ENCODE measurements at regions not wholly inside any gene's neighbourhood (a gene's known extent, or its start where the extent isn't known, plus 50 kb on each side); places are given as distances from the start of the nearest gene placed in this dataset.
"Not testable (repeated sequence)": the region's sequence is repeated elsewhere in the genome, so short reads cannot be mapped to it uniquely, and the experiment has no call there.

DNA sequence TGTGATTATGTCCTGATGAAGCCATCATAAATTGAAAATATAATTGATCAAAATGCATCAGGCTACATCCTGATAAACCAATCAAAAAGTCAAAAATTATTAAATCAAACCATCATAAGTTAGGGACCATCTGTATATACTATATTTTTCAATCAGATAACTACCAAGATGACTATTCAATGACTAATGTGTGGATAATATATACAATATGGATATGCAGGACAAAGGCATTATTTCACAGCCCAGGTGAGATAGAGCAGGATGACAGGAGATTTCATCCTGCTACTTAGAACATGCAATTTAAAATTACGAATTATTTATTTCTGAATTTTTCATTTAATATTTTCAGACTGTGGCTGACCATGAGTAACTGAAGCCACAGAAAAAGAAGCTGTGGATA is 137.3 kb upstream of the GNAI1 start:
- Mint-ChIP-seq H3K4me1 (ENCODE audit: low read depth) (no peaks in the 10 kb centered on the region), H3K27me3 (no peaks in the 10 kb centered on the region), H3K27ac (no peak overlapping the region), H3K4me3 (no peak overlapping the region), H3K9me3 (no peaks in the 10 kb centered on the region), H3K36me3 (ENCODE audit: low read depth) (no peaks in the 10 kb centered on the region)
- intact Hi-C loops (cut with micrococcal nuclease): no loop called here

DNA sequence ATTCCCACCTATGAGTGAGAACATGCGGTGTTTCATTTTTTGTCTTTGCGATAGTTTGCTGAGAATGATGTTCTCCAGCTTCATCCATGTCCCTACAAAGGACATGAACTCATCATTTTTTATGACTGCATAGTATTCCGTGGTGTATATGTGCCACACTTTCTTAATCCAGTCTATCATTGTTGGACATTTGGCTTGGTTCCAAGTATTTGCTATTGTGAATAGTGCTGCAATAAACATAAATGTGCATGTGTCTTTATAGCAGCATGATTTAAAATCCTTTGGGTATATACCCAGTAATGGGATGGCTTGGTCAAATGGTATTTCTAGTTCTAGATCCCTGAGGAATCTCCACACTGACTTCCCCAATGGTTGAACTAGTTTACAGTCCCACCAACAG is 138.9 kb upstream of the GNAI1 start:
- H3K4me3 Mint-ChIP-seq; H3K4me1 Mint-ChIP-seq (ENCODE audit: low read depth); H3K27ac Mint-ChIP-seq; intact Hi-C loops (cut with micrococcal nuclease); H3K27me3 Mint-ChIP-seq; H3K36me3 Mint-ChIP-seq (ENCODE audit: low read depth); H3K9me3 Mint-ChIP-seq: not testable (repeated sequence)

DNA sequence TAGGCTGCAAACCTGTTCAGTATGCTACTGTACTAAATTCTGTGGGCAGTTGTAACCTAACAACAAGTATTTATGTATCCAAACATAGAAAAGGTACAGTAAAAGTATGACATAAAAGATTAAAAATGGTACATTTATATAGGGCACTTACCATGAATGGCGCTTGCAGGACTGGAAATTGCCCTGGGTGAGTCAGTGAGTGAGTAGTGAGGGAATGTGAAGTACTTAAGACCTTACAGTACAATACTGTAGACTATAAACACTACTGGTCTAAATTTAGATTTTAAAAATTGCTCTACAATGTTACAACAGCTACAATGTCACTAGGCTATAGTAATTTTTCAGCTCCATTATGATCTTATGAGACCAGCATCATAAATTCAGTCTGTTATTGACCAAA is 146.0 kb upstream of the GNAI1 start:
- no peaks in the 10 kb centered on the region for H3K36me3 Mint-ChIP-seq (ENCODE audit: low read depth)
- intact Hi-C loops (cut with micrococcal nuclease): no loop called here
- H3K27ac Mint-ChIP-seq: no peak overlapping the region
- H3K9me3 Mint-ChIP-seq: no peaks in the 10 kb centered on the region
- no peaks in the 10 kb centered on the region for H3K4me1 Mint-ChIP-seq (ENCODE audit: low read depth)
- no peaks in the 10 kb centered on the region for H3K27me3 Mint-ChIP-seq
- no peak overlapping the region for H3K4me3 Mint-ChIP-seq

- no peaks in the 10 kb centered on the region for H3K4me1 Mint-ChIP-seq (ENCODE audit: low read depth)
- no peak overlapping the region for H3K27ac Mint-ChIP-seq
- H3K36me3 Mint-ChIP-seq (ENCODE audit: low read depth): no peaks in the 10 kb centered on the region
- no peak overlapping the region for H3K4me3 Mint-ChIP-seq
- no peaks in the 10 kb centered on the region for H3K27me3 Mint-ChIP-seq
- H3K9me3 Mint-ChIP-seq: no peaks in the 10 kb centered on the region
- intact Hi-C loops (cut with micrococcal nuclease): no loop called here
Measured at GRCh38 chr7:79984210-79984609, 150.4 kb upstream of the GNAI1 start.

DNA sequence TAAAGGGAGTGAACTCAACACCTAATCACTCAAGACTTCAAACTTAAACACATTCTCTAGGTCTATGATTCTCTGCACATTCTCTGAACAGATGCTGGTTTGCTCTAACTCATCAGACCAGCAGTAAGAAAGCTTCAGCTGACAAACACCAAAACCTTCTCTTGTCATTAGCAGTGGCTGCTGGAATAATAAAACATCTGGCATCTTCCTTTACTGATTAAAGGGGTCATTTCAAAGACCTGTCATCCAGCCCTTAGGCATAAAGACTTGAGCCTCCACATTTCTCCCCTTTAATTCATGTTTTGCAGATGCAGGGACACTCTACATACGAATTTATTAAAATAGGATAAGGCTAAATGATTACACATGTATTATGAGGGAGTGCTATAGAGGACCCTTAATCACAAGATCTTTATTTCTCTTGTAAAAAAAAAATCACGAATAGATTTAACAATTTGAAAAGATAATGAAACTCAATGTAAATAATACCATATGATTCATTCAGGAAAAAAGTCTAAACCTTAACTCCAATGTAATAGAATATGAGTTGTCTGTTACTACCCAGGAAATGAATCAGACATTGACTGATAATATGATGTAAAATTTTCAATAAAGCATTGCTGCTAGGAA is 152.4 kb upstream of the GNAI1 start:
- no peaks in the 10 kb centered on the region for H3K4me1 Mint-ChIP-seq (ENCODE audit: low read depth)
- no peaks in the 10 kb centered on the region for H3K36me3 Mint-ChIP-seq (ENCODE audit: low read depth)
- H3K27ac Mint-ChIP-seq: no peak overlapping the region
- H3K4me3 Mint-ChIP-seq: no peak overlapping the region
- peaks cover 12% of the 10 kb centered on the region for H3K9me3 Mint-ChIP-seq
- intact Hi-C loops (cut with micrococcal nuclease): no loop called here
- no peaks in the 10 kb centered on the region for H3K27me3 Mint-ChIP-seq

- Mint-ChIP-seq H3K36me3 (ENCODE audit: low read depth) (no peaks in the 10 kb centered on the region), H3K27me3 (no peaks in the 10 kb centered on the region), H3K27ac (no peak overlapping the region), H3K4me3 (no peak overlapping the region), H3K4me1 (ENCODE audit: low read depth) (no peaks in the 10 kb centered on the region), H3K9me3 (peaks cover 30% of the 10 kb centered on the region)
- intact Hi-C loops (cut with micrococcal nuclease): no loop called here
Measured at GRCh38 chr7:79980376-79980775, 154.3 kb upstream of the GNAI1 start.

DNA sequence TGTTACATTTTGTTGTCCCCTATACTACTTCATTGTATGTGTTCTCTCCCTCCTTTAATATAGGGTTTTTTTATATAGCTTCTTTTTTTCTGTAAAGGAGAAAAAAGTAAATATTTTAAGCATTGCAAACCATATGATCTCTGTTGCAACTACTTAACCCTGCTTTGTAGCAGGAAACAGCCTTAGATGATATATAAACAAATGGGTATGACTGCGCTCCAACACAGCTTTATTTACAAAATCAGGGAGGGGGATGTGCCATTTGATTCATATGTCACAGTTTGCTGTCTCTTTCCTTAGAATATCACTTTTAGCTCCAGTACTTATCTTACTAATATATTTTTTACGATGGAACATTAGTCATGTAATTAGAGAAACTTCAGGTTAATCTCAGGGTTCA is 155.2 kb upstream of the GNAI1 start:
- Mint-ChIP-seq H3K36me3 (ENCODE audit: low read depth) (no peaks in the 10 kb centered on the region), H3K9me3 (peaks cover 30% of the 10 kb centered on the region), H3K27ac (no peak overlapping the region), H3K4me1 (ENCODE audit: low read depth) (no peaks in the 10 kb centered on the region), H3K4me3 (no peak overlapping the region), H3K27me3 (no peaks in the 10 kb centered on the region)
- intact Hi-C loops (cut with micrococcal nuclease): no loop called here

DNA sequence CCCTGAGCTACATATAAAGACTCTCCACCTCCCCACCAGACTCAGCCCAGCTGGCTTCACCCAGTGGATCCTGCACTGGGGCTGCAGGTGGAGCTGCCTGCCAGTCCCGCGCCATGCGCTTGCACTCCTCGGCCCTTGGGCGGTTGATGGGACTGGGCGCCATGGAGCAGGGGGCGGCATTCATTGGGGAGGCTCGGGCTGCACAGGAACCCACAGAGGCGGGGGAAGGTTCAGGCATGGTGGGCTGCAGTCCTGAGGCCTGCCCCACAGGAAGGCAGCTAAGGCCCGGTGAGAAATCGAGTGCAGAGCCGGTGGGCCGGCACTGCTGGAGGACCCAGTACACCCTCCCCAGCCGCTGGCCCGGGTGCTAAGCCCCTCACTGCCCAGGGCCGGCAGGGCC is 157.2 kb upstream of the GNAI1 start:
- intact Hi-C loops (cut with micrococcal nuclease): no loop called here
- no peaks in the 10 kb centered on the region for H3K4me1 Mint-ChIP-seq (ENCODE audit: low read depth)
- H3K9me3 Mint-ChIP-seq: peaks cover 30% of the 10 kb centered on the region
- H3K27me3 Mint-ChIP-seq: no peaks in the 10 kb centered on the region
- H3K27ac Mint-ChIP-seq: no peak overlapping the region
- H3K4me3 Mint-ChIP-seq: no peak overlapping the region
- no peaks in the 10 kb centered on the region for H3K36me3 Mint-ChIP-seq (ENCODE audit: low read depth)

GRCh38 chr7:79976711-79977020 is 158.0 kb upstream of the GNAI1 start:
- not testable (repeated sequence) for H3K4me3 Mint-ChIP-seq

DNA sequence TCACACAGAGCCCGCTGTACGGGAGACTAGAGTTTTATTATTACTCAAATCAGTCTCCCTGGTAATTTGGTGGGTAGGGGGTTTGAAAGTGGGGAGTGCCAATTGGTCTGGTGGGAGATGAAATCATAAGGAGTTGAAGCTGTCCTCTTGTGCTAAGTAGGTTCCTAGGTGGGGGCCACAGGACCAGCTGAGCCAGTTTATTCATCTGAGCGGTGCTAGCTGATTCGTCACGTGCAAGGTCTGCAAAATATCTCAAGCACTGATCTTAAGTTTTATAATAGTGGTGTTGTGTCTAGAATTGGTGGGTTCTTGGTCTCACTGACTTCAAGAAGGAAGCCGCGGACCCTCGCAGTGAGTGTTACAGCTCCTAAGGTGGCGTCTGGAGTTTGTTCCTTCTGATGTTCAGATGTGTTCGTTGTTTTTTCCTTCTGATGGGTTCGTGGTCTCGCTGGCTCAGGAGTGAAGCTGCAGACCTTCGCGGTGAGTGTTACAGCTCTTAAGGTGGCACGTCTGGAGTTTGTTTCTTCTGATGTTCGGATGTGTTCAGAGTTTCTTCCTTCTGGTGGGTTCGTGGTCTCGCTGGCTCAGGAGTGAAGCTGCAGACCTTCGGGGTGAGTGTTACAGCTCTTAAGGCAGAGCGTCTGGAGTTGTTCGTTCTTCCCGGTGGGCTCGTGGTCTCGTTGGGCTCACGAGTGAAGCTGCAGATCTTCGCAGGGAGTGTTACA is 158.5 kb upstream of the GNAI1 start:
- H3K4me1 Mint-ChIP-seq (ENCODE audit: low read depth); H3K27ac Mint-ChIP-seq; H3K36me3 Mint-ChIP-seq (ENCODE audit: low read depth); H3K4me3 Mint-ChIP-seq; H3K27me3 Mint-ChIP-seq; intact Hi-C loops (cut with micrococcal nuclease): not testable (repeated sequence)
- peaks cover 30% of the 10 kb centered on the region for H3K9me3 Mint-ChIP-seq

More at GRCh38 chr7:79976711-79977020, 158.0 kb upstream of the GNAI1 start:
- H3K27me3 Mint-ChIP-seq; H3K36me3 Mint-ChIP-seq (ENCODE audit: low read depth); H3K4me1 Mint-ChIP-seq (ENCODE audit: low read depth); intact Hi-C loops (cut with micrococcal nuclease); H3K27ac Mint-ChIP-seq: not testable (repeated sequence)
- peaks cover 30% of the 10 kb centered on the region for H3K9me3 Mint-ChIP-seq

DNA sequence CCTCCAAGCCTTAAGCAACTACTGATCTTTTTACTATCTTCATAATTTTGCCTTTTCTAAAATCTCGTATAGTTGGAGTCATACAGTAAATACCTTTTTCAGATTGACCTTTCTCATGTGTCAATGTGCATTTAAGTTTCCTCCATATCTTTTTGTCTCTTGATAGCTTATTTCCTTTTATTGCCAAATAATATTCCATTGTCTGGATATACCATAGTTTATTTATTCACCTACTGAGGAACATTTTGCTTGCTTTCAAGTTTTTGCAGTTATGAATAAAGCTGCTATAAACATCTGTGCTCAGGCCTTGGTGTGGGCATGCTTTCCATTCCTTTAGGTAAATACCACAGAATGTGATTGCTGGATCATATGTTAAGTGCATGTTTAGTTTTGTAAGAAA is 161.2 kb upstream of the GNAI1 start:
- intact Hi-C loops (cut with micrococcal nuclease): no loop called here
- H3K27me3 Mint-ChIP-seq: no peaks in the 10 kb centered on the region
- no peak overlapping the region for H3K27ac Mint-ChIP-seq
- H3K4me1 Mint-ChIP-seq (ENCODE audit: low read depth): no peaks in the 10 kb centered on the region
- H3K36me3 Mint-ChIP-seq (ENCODE audit: low read depth): no peaks in the 10 kb centered on the region
- H3K4me3 Mint-ChIP-seq: no peak overlapping the region
- H3K9me3 Mint-ChIP-seq: peaks cover 30% of the 10 kb centered on the region

GRCh38 chr7:79971058-79971457 is 163.6 kb upstream of the GNAI1 start:
- intact Hi-C loops (cut with micrococcal nuclease): no loop called here
- Mint-ChIP-seq H3K4me1 (ENCODE audit: low read depth) (no peaks in the 10 kb centered on the region), H3K27me3 (no peaks in the 10 kb centered on the region), H3K36me3 (ENCODE audit: low read depth) (no peaks in the 10 kb centered on the region), H3K9me3 (peaks cover 6% of the 10 kb centered on the region), H3K4me3 (no peak overlapping the region), H3K27ac (no peak overlapping the region)

DNA sequence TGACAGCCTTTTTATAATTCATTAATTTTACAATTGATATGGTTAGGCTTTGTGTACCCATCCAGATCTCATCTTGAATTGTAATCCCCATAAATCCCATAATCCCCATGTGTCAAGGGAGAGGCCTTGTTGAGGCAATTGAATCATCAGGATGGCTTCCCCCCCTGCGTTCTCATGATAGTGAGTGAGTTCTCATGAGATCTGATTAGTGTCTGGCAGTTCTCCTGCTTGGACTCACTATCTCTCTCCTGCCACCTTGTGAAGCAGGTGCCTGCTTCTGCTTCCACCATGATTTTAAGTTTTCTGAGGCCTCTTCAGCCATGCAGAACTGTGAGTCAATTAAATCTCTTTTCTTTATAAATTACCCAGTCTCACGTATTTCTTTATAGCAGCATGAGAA is 165.7 kb upstream of the GNAI1 start:
- no peak overlapping the region for H3K27ac Mint-ChIP-seq
- H3K27me3 Mint-ChIP-seq: no peaks in the 10 kb centered on the region
- no peak overlapping the region for H3K4me3 Mint-ChIP-seq
- no peaks in the 10 kb centered on the region for H3K4me1 Mint-ChIP-seq (ENCODE audit: low read depth)
- H3K9me3 Mint-ChIP-seq: no peaks in the 10 kb centered on the region
- intact Hi-C loops (cut with micrococcal nuclease): no loop called here
- H3K36me3 Mint-ChIP-seq (ENCODE audit: low read depth): no peaks in the 10 kb centered on the region

GRCh38 chr7:79968077-79968648 is 166.5 kb upstream of the GNAI1 start:
- intact Hi-C loops (cut with micrococcal nuclease): no loop called here
- H3K27me3 Mint-ChIP-seq: no peaks in the 10 kb centered on the region
- H3K27ac Mint-ChIP-seq: no peak overlapping the region
- no peaks in the 10 kb centered on the region for H3K4me1 Mint-ChIP-seq (ENCODE audit: low read depth)
- no peak overlapping the region for H3K4me3 Mint-ChIP-seq
- H3K36me3 Mint-ChIP-seq (ENCODE audit: low read depth): no peaks in the 10 kb centered on the region
- H3K9me3 Mint-ChIP-seq: no peaks in the 10 kb centered on the region

- H3K4me1 Mint-ChIP-seq (ENCODE audit: low read depth): no peaks in the 10 kb centered on the region
- no peaks in the 10 kb centered on the region for H3K27me3 Mint-ChIP-seq
- no peak overlapping the region for H3K4me3 Mint-ChIP-seq
- no peak overlapping the region for H3K27ac Mint-ChIP-seq
- intact Hi-C loops (cut with micrococcal nuclease): no loop called here
- no peaks in the 10 kb centered on the region for H3K9me3 Mint-ChIP-seq
- no peaks in the 10 kb centered on the region for H3K36me3 Mint-ChIP-seq (ENCODE audit: low read depth)
Measured at GRCh38 chr7:79965946-79966345, 168.7 kb upstream of the GNAI1 start.
